ENCODE measurements at regions not wholly inside any gene's neighbourhood (a gene's known extent, or its start where the extent isn't known, plus 50 kb on each side); places are given as distances from the start of the nearest gene placed in this dataset.
"Not testable (repeated sequence)": the region's sequence is repeated elsewhere in the genome, so short reads cannot be mapped to it uniquely, and the experiment has no call there.

GRCh38 chr16:48057048-48057447 is 98.7 kb downstream of the ABCC12 start:
- DNase-seq (ENCODE audit: low read depth) = no peak

GRCh38 chr16:48054881-48055601 is 100.8 kb downstream of the ABCC12 start:
- peak; percentile 39 for DNase-seq (ENCODE audit: low read depth)

- DNase-seq (ENCODE audit: low read depth) = peak; percentile 23
Observed at GRCh38 chr16:48053418-48053745, 102.4 kb downstream of the ABCC12 start.

GRCh38 chr16:48052731-48053417 is 102.9 kb downstream of the ABCC12 start:
- DNase-seq (ENCODE audit: low read depth) = no peak

- no peak for DNase-seq (ENCODE audit: low read depth)
Observed at GRCh38 chr16:48050871-48051270, 104.9 kb downstream of the ABCC12 start.

GRCh38 chr16:48049847-48050246 is 105.9 kb downstream of the ABCC12 start:
- no peak for DNase-seq (ENCODE audit: low read depth)

- no peak for DNase-seq (ENCODE audit: low read depth)
Observed at GRCh38 chr16:48047720-48048119, 108.1 kb downstream of the ABCC12 start.

- DNase-seq (ENCODE audit: low read depth) = no peak
Observed at GRCh38 chr16:48047241-48047640, 108.6 kb downstream of the ABCC12 start.

GRCh38 chr16:48044117-48044516 is 111.7 kb downstream of the ABCC12 start:
- DNase-seq (ENCODE audit: low read depth) = no peak

GRCh38 chr16:48041981-48042421 is 113.8 kb downstream of the ABCC12 start:
- DNase-seq (ENCODE audit: low read depth) = peak; percentile 4

- DNase-seq (ENCODE audit: low read depth) = no peak
Observed at GRCh38 chr16:48035142-48035541, 120.7 kb downstream of the ABCC12 start.

- no peak for DNase-seq (ENCODE audit: low read depth)
Observed at GRCh38 chr16:48030926-48031325, 124.9 kb downstream of the ABCC12 start.

GRCh38 chr16:48029768-48030167 is 126.0 kb downstream of the ABCC12 start:
- no peak for DNase-seq (ENCODE audit: low read depth)

- DNase-seq (ENCODE audit: low read depth) = no peak
Observed at GRCh38 chr16:48025359-48025758, 130.4 kb downstream of the ABCC12 start.

GRCh38 chr16:48024042-48024441 is 131.8 kb downstream of the ABCC12 start:
- no peak for DNase-seq (ENCODE audit: low read depth)

GRCh38 chr16:48022496-48022895 is 133.3 kb downstream of the ABCC12 start:
- no peak for DNase-seq (ENCODE audit: low read depth)

GRCh38 chr16:48020617-48021016 is 135.2 kb downstream of the ABCC12 start:
- not testable (repeated sequence) for DNase-seq (ENCODE audit: low read depth)

GRCh38 chr16:48014349-48015135 is 141.3 kb downstream of the ABCC12 start:
- peak; percentile 71 for DNase-seq (ENCODE audit: low read depth)

GRCh38 chr16:48013491-48013901 is 142.3 kb downstream of the ABCC12 start:
- DNase-seq (ENCODE audit: low read depth) = peak; percentile 88

- no peak for DNase-seq (ENCODE audit: low read depth)
Observed at GRCh38 chr16:48011878-48012658, 143.7 kb downstream of the ABCC12 start.

GRCh38 chr16:48011466-48011865 is 144.3 kb downstream of the ABCC12 start:
- no peak for DNase-seq (ENCODE audit: low read depth)

GRCh38 chr16:48008011-48008525 is 147.7 kb downstream of the ABCC12 start:
- DNase-seq (ENCODE audit: low read depth) = no peak
